K562 (cell line): ENCODE measurements at regions not wholly inside any gene's neighbourhood (a gene's known extent, or its start where the extent isn't known, plus 50 kb on each side); places are given as distances from the start of the nearest gene placed in this dataset.

Experiments used
- ATAC-seq: fragments of 200-7000 bp; cut with Tn5 transposase; 3 replicates; pipeline ENCODE4 v1.9.1; 2020; ENCODE audit warnings: moderate library complexity
- BruUV-seq: library from RNA; stranded (reverse); fragments of 400-500 nt; replicated peaks from 2 replicates; lab custom pipeline; 2021; lab: Mats Ljungman, UMichigan
- CTCF ChIA-PET: fragments of 300-600 bp; formaldehyde crosslinking; extraction: SDS; loops from one replicate; lab custom pipeline; 2021; ENCODE audit warnings: low intra/inter-chr PET ratio; lab: Yijun Ruan, JAX
- POLR2A ChIA-PET: fragments of 300-600, 350-650 bp; sonication (Branson Sonifier 250); formaldehyde crosslinking; extraction: SDS; loops from one replicate; lab custom pipeline; 2021; ENCODE audit warnings: antibody characterized with exemption, inconsistent platforms; lab: Yijun Ruan, JAX
- DNase-seq, 4 experiments: peaks; one replicate each; pipeline versions ENCODE4 v3.0.0 to v3.0.0-alpha.2; 2011 to 2018; ENCODE audit warnings: low spot score in 3 of 4, mixed read lengths in 3 of 4; ENCODE audit errors: extremely low read depth in 1 of 4
- FAIRE-seq: peaks from 2 replicates; lab custom pipeline; 2011; peaks lifted over from hg19 to GRCh38; lab: Jason Lieb, UNC
- H2AFZ ChIP-seq: 2 replicates; pipeline ENCODE4 v1.6.0; 2011; ENCODE audit warnings: low read depth, low read length, control low read depth, inconsistent platforms
- H3K27ac ChIP-seq: fragments of 200-600 bp; 3 replicates; pipeline ENCODE4 v1.8.0; 2011; ENCODE audit warnings: low read depth, mild to moderate bottlenecking, control low read depth, inconsistent platforms, low read length, moderate library complexity, mixed read lengths; ENCODE audit errors: extremely low read depth
- H3K27me3 ChIP-seq, 2 experiments: fragments of 300-600 bp in 1 of 2; 2 replicates in 1 of 2; 3 replicates in 1 of 2; pipeline versions ENCODE4 v1.6.0 to v1.8.0; 2011; ENCODE audit warnings: inconsistent platforms in 2 of 2, low read length in 2 of 2, mild to moderate bottlenecking in 1 of 2, mixed read lengths in 1 of 2, moderate library complexity in 1 of 2; ENCODE audit not compliant: control insufficient read depth in 2 of 2, insufficient read depth in 2 of 2
- H3K36me3 ChIP-seq: fragments of 300-600 bp; 3 replicates; pipeline ENCODE4 v1.8.0; 2011; ENCODE audit warnings: mild to moderate bottlenecking, low read length, inconsistent platforms; ENCODE audit not compliant: control insufficient read depth, insufficient read depth
- H3K4me1 ChIP-seq, 2 experiments: fragments of 200-600 bp in 1 of 2; replicated peaks in 1 of 2; 2 replicates in 1 of 2; 3 replicates in 1 of 2; pipeline versions ENCODE4 v1.5.1 to v1.8.0; 2011; ENCODE audit warnings: inconsistent platforms in 2 of 2, low read length in 2 of 2, mild to moderate bottlenecking in 1 of 2, mixed read lengths in 1 of 2, moderate library complexity in 1 of 2; ENCODE audit not compliant: control insufficient read depth in 2 of 2, insufficient read depth in 2 of 2
- H3K4me2 ChIP-seq: 2 replicates; pipeline ENCODE4 v1.6.1; 2011; ENCODE audit warnings: low read length, control low read depth, inconsistent platforms, mixed read lengths; ENCODE audit not compliant: insufficient read depth
- H3K4me3 ChIP-seq: fragments of 200-600 bp; sonication (generic), shearing (Covaris generic); 2 replicates; pipeline ENCODE4 v1.5.1; 2016; ENCODE audit warnings: control low read depth, inconsistent platforms
- H3K79me2 ChIP-seq: fragments of 200-600 bp; 3 replicates; pipeline ENCODE4 v1.8.0; 2011; ENCODE audit warnings: low read length, inconsistent platforms; ENCODE audit not compliant: control insufficient read depth, insufficient read depth
- H3K9ac ChIP-seq, 2 experiments: 2 replicates each; pipeline versions ENCODE4 v1.6.0 to v1.6.1; 2011; ENCODE audit warnings: low read depth in 2 of 2, low read length in 2 of 2, control low read depth in 1 of 2, inconsistent platforms in 1 of 2, mild to moderate bottlenecking in 1 of 2, mixed read lengths in 1 of 2; ENCODE audit not compliant: insufficient read depth in 1 of 2
- H3K9me1 ChIP-seq: one replicate; pipeline ENCODE4 v1.6.0; 2011; ENCODE audit warnings: inconsistent platforms, mild to moderate bottlenecking, low read length, moderate library complexity; ENCODE audit not compliant: control insufficient read depth, insufficient read depth
- H3K9me3 ChIP-seq: replicated peaks from 2 replicates; pipeline ENCODE4 v1.5.1; 2011; ENCODE audit warnings: low read depth, low read length, inconsistent platforms; ENCODE audit not compliant: control insufficient read depth, insufficient read depth
- H4K20me1 ChIP-seq: replicated peaks from 2 replicates; pipeline ENCODE4 v1.6.1; 2011; ENCODE audit warnings: low read length, inconsistent platforms, mixed read lengths; ENCODE audit not compliant: control insufficient read depth, insufficient read depth
- ELK1 ChIP-seq: sonication (generic); formaldehyde crosslinking; IDR thresholded peaks from 2 replicates; pipeline ENCODE4 v1.8.1; 2022; ENCODE audit warnings: missing genetic modification reagents
- HOMEZ ChIP-seq: fragments of 250-450 bp; sonication (Bioruptor Pico); IDR thresholded peaks from 2 replicates; pipeline ENCODE4 v1.4.0; 2020; ENCODE audit warnings: mild to moderate bottlenecking, moderate library complexity
- MYNN ChIP-seq, 2 experiments: sonication (generic); formaldehyde crosslinking in 1 of 2; IDR thresholded peaks; 2 replicates each; pipeline versions ENCODE4 v1.5.0 to v1.6.1; 2016 to 2020; ENCODE audit warnings: antibody characterized with exemption in 1 of 2, missing genetic modification reagents in 1 of 2
- RBM17 ChIP-seq: fragments of 200-400 bp; formaldehyde crosslinking; IDR thresholded peaks from 2 replicates; pipeline ENCODE4 v1.6.1; 2017; ENCODE audit warnings: low read depth, mild to moderate bottlenecking, low read length, borderline replicate concordance
- SMAD3 ChIP-seq: fragments of 450-650 bp; formaldehyde crosslinking; conservative IDR thresholded peaks from 2 replicates; pipeline ENCODE4 v1.4.0; 2020; ENCODE audit warnings: mild to moderate bottlenecking
- SUPT5H ChIP-seq: fragments of 450-650 bp; IDR thresholded peaks from 2 replicates; pipeline ENCODE4 v1.6.1; 2016
- ZNF24 ChIP-seq: fragments of 450-650 bp; IDR thresholded peaks from 2 replicates; pipeline ENCODE4 v1.6.1; 2016
- WGBS: fragments of 100-300 bp; shearing (Covaris generic); methylation state at CpG from one replicate; pipeline ENCODE4 v1.1.6; 2016; ENCODE audit warnings: low coverage, mixed read lengths; ENCODE audit not compliant: insufficient coverage; ENCODE audit errors: missing lambda C conversion rate; 5-methylcytosine and 5-hydroxymethylcytosine counted together
- in situ Hi-C: fragments of 300-500 bp; cut with MboI; formaldehyde crosslinking; loops from 4 replicates; pipeline ENCODE4 v1.15.0; 2018; ENCODE audit warnings: inconsistent platforms, mixed read lengths
- intact Hi-C: fragments of 100-400 bp; cut with micrococcal nuclease; formaldehyde crosslinking; loops from 2 replicates; pipeline ENCODE4 v1.14.2; 2022

GRCh38 chr20:48393311-48393685 lies 434.5 kb downstream of the PREX1 start:
- H3K4me2 ChIP-seq, result no peak overlapping the region

More at GRCh38 chr20:48393311-48393685, 434.5 kb downstream of the PREX1 start:
- ATAC-seq (no peak), FAIRE-seq (no peak), DNase-seq (no peak)
- Histone ChIP-seq H3K9ac (no peak overlapping the region), H2AFZ (no peak overlapping the region), H3K9me3 (no peaks in the 10 kb centered on the region; the same call in 1 of the 2 replicates), H3K4me1 (no peaks in the 10 kb centered on the region), H3K27ac (no peak overlapping the region), H3K4me3 (no peak overlapping the region), H3K79me2 (no peaks in the 10 kb centered on the region), H3K36me3 (no peaks in the 10 kb centered on the region), H3K9me1 (no peaks in the 10 kb centered on the region), H3K27me3 (peaks cover 0 to 32% of the 10 kb centered on the region in 2 experiments; a peak in 2 of 5 replicates), H4K20me1 (no peaks in the 10 kb centered on the region)
- no TSS peak for BruUV-seq
- TF ChIP-seq MYNN (IDR thresholded peaks at IDR 0.05) (no peak), MYNN (CRISPR knock-in tag; IDR thresholded peaks at IDR 0.05) (no peak), SUPT5H (no peak), ELK1 (CRISPR knock-in tag) (no peak), SMAD3 (CRISPR knock-in tag) (no peak), RBM17 (no peak), ZNF24 (no peak), HOMEZ (CRISPR knock-in tag) (no peak)
- ChIA-PET POLR2A (no interaction called here), CTCF (no interaction called here)
- in situ Hi-C loops, result no loop called here
- intact Hi-C loops, result no loop called here
- WGBS, result 1% methylated on average over 8 of the region's 8 CpGs
